RWPE1 (cell line): ENCODE measurements at regions not wholly inside any gene's neighbourhood (a gene's known extent, or its start where the extent isn't known, plus 50 kb on each side); places are given as distances from the start of the nearest gene placed in this dataset.

Source experiments
- CTCF ChIA-PET: fragments of 350-600 bp; sonication (Branson Sonifier 250); formaldehyde crosslinking; extraction: SDS; loops from one replicate; lab custom pipeline; 2021; lab: Yijun Ruan, JAX
- POLR2A ChIA-PET: fragments of 400-600 bp; formaldehyde crosslinking; extraction: SDS; loops from one replicate; lab custom pipeline; 2020; ENCODE audit warnings: antibody characterized with exemption; ENCODE audit not compliant: low non-redundant PET; lab: Yijun Ruan, JAX
- DNase-seq: peaks from one replicate; pipeline ENCODE4 v3.0.0; 2012; ENCODE audit warnings: low spot score
- H3K27ac ChIP-seq: fragments of 450-650 bp; 2 replicates; pipeline ENCODE4 v1.5.1; 2017
- TF ChIP-seq, protein P1 (sequence below): fragments of 450-650 bp; conservative IDR thresholded peaks from 2 replicates; pipeline ENCODE4 v1.5.1; 2017; ENCODE audit warnings: low read depth, mild to moderate bottlenecking

DNA sequence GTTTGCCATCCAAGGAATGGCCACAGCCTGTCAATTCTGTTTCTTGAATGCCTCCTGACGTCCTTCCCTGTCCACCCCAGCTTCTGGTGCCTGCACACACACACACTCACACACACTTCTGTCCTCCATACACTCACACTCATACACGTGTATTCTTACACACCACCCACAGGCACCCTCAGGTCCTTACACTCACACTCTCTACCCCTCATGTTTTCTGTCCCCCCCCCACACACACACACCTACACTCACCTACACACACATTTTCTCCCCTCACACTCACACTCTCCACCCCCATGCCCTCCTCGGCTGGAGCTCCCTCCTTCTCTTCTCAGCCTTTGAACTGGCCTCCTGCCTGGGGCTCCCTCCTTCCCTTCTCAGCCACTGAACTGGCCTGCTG lies 148.0 kb upstream of the SALL3 start:
- CTCF ChIA-PET = no interaction called here

DNA sequence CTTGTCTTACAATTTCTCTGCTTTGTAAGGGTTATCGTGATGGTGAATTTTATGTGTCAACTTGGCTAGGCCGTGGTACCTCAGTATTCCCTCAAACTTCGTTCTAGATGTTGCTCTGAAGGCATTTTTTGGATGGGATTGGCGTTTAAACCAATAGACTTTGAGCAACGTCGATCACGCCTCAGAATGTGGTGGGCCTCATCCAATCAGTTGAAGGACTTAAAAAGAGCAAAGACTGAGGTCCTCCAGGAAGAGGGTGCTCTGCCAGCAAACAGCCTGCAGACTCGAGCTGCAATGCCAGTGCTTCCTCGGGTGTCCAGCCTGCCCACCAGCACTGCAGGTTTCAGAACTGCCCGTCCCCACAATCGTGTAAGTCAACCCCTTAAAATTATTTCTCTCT lies 145.8 kb upstream of the SALL3 start:
- ChIA-PET POLR2A (no interaction called here), CTCF (no interaction called here)
- no peak for DNase-seq
- no peak overlapping the region for H3K27ac ChIP-seq
- TF ChIP-seq, protein P1, sequence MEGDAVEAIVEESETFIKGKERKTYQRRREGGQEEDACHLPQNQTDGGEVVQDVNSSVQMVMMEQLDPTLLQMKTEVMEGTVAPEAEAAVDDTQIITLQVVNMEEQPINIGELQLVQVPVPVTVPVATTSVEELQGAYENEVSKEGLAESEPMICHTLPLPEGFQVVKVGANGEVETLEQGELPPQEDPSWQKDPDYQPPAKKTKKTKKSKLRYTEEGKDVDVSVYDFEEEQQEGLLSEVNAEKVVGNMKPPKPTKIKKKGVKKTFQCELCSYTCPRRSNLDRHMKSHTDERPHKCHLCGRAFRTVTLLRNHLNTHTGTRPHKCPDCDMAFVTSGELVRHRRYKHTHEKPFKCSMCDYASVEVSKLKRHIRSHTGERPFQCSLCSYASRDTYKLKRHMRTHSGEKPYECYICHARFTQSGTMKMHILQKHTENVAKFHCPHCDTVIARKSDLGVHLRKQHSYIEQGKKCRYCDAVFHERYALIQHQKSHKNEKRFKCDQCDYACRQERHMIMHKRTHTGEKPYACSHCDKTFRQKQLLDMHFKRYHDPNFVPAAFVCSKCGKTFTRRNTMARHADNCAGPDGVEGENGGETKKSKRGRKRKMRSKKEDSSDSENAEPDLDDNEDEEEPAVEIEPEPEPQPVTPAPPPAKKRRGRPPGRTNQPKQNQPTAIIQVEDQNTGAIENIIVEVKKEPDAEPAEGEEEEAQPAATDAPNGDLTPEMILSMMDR = no peak

More for the DNA sequence above, 148.0 kb upstream of the SALL3 start:
- DNase-seq = no peak
- TF ChIP-seq, protein P1 = no peak
- POLR2A ChIA-PET = no interaction called here
- no peak overlapping the region for H3K27ac ChIP-seq

DNA sequence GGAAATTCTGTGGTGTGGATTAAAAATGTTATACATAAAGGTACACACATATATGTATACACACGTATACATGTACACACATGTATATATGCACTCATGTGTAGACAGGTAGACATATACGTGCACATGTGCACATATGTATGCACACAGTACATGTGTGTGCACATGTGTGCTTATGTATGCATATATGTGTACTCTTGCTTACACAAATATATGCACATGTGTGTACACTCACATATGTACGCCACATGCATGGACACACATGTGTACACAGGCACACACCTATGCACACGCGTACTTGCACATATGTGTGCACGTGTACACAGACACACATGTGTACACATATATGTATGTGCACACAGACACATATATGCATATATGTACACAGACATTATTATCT lies 142.8 kb upstream of the SALL3 start:
- no peak for DNase-seq
- TF ChIP-seq, protein P1 = no peak
- ChIA-PET POLR2A (no interaction called here), CTCF (no interaction called here)
- H3K27ac ChIP-seq = no peak overlapping the region

DNA sequence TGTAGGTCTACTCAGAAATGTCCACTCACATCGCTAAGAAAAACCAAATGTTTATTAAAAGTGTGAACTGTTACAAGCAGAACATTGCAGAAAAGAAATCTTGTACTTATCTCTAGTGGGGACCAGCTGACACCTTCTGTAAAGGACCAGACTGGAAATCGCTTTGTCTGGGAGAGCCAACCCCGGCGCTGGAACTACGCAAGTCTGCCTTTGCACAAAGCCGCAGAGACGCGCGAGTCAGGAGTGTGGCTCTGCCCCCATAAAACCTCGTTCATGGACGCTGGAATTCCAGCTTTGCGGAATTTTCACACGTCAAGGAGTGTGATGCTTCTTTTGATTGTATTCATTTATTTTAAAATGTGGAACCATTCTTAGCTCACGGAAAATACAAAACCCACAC lies 141.9 kb upstream of the SALL3 start:
- POLR2A ChIA-PET = no interaction called here
- TF ChIP-seq, protein P1 = no peak
- no peak for DNase-seq
- CTCF ChIA-PET = no interaction called here
- no peak overlapping the region for H3K27ac ChIP-seq

DNA sequence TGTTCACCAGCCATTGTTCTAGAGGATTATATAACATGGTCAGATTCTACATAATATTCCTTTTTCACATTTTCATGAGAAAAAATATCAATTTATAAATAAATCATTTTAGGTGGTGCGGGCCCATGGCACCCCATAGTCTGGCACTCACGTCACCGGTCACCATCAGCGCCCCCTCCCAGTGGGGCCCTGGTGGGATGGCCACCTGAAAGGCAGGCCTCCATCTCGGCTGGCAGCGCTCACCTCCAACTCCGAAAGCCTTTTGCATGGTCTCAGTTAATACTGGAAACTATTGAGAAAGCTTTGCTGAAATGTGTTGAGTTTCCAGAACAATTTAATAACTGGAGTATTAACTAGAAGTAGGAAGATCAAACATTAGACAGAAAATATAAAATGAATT lies 141.4 kb upstream of the SALL3 start:
- TF ChIP-seq, protein P1 = no peak
- CTCF ChIA-PET = no interaction called here
- POLR2A ChIA-PET = no interaction called here
- no peak overlapping the region for H3K27ac ChIP-seq
- DNase-seq = no peak

DNA sequence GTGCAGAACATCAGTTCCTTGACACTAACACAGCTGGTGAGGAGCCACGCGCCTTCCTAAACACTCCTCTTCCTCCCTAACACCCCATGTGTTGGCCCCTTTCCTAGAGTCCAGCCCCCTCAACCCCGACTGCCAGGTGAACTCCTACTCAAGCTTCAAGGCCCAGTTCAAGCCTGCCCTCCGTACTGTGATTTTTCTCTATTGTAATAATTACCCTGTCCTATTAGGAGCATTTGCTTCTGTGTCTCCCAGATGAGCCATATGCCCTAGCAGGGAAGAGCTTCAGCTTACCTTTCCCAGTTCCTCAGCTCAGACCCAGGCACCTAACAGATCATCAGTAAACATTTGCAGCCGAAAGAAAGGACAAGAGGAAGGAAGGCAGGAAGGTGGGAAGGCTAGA lies 130.6 kb upstream of the SALL3 start:
- H3K27ac ChIP-seq = no peak overlapping the region
- TF ChIP-seq, protein P1 = no peak
- CTCF ChIA-PET = interaction anchor here (0.6 kb wide), 1 partner anchor 956 kb away, joined by 3 read pairs; no protein-coding TSS in a partner anchor
- DNase-seq = no peak
- POLR2A ChIA-PET = no interaction called here
